Pancreas (tissue), 10 donors: ENCODE measurements at regions not wholly inside any gene's neighbourhood (a gene's known extent, or its start where the extent isn't known, plus 50 kb on each side); places are given as distances from the start of the nearest gene placed in this dataset.

ENCODE experiments used
- ATAC-seq, 4 donors: fragments of 200-7000 bp; cut with Tn5 transposase; one replicate each; pipeline versions ENCODE4 v1.8.0 to v1.9.1; 2020; ENCODE audit warnings: mild to moderate bottlenecking in 4 of 4, moderate library complexity in 4 of 4
- DNase-seq, 6 donors: peaks; one replicate each; pipeline ENCODE4 v3.0.0-alpha.2; 2020
- FAIRE-seq: peaks from 2 replicates; lab custom pipeline; 2012; peaks lifted over from hg19 to GRCh38; lab: Jason Lieb, UNC
- H3K27ac ChIP-seq, 4 donors: fragments of 200-600 bp; sonication (generic); 1 replicate in 3 of 4; 2 replicates in 1 of 4; pipeline versions ENCODE4 v1.5.0 to v1.8.0; 2020
- H3K27me3 ChIP-seq, 4 donors: fragments of 200-600 bp; one replicate each; pipeline ENCODE4 v1.8.0; 2021
- H3K36me3 ChIP-seq, 3 donors: fragments of 200-600 bp; sonication (generic) in 1 of 3; one replicate each; pipeline versions ENCODE4 v1.5.0 to v1.8.0; 2020 to 2021
- H3K4me1 ChIP-seq, 3 donors: fragments of 200-600 bp; one replicate each; pipeline ENCODE4 v1.8.0; 2021
- H3K4me3 ChIP-seq, 4 donors: fragments of 200-600 bp; sonication (generic) in 2 of 4; one replicate each; pipeline versions ENCODE4 v1.5.0 to v1.8.0; 2020 to 2021
- H3K9me3 ChIP-seq, 4 donors: fragments of 200-600 bp; one replicate each; pipeline ENCODE4 v1.8.0; 2021
- CTCF ChIP-seq, 4 donors: fragments of 200-600 bp; sonication (generic) in 3 of 4; IDR thresholded peaks; one replicate each; pipeline versions ENCODE4 v1.5.0 to v1.8.0; 2021; ENCODE audit warnings: antibody characterized with exemption in 4 of 4
- WGBS, 2 donors: extraction: QIAGEN DNeasy Blood & Tissue Kit; methylation state at CpG; one replicate each; pipeline ENCODE4 v1.1.7; 2013; 5-methylcytosine and 5-hydroxymethylcytosine counted together
- intact Hi-C, 3 donors: fragments of 100-400 bp; cut with DNase I; formaldehyde crosslinking; loops; one replicate each; pipeline versions ENCODE4 v1.11.1 to v1.14.2; 2022
- donor health status: healthy with polysubstance abuse.
- donor health status: DM: no; HTN: no; CAD: no; lungs with moderate emphysema.
- donor health status: DM: no; HTN: no; CAD: no.
- donor health status: control.
- donor health status: control.
- donor health status: Bipolar disorder and iron deficiency.
- donor health status: DM: yes; HTN: yes; CAD: no.
- donor health status: DM: no; HTN: no; CAD: no.
- donor health status: DM: no; HTN: no; CAD: no.
- donor health status: DM: yes; HTN: yes; CAD: no.

- no peak for FAIRE-seq
- no peak for TF ChIP-seq CTCF (IDR thresholded peaks at IDR 0.05)
- Histone ChIP-seq H3K27ac (no peak overlapping the region), H3K4me1 (no peaks in the 10 kb centered on the region), H3K4me3 (no peak overlapping the region), H3K27me3 (no peaks in the 10 kb centered on the region), H3K36me3 (no peaks in the 10 kb centered on the region), H3K9me3 (no peaks in the 10 kb centered on the region)
- no peak for ATAC-seq
- DNase-seq, result no peak
- 59 to 70% methylated on average over 4 of the region's 4 CpGs for WGBS, 2 donors
- intact Hi-C loops, result no loop called here
These were observed 113.0 kb upstream of the CDH4 start for GRCh38 chr20:61139031-61139430.

- 71 to 78% methylated on average over 4 of the region's 4 CpGs for WGBS, 2 donors
- Histone ChIP-seq H3K27ac (no peak overlapping the region), H3K27me3 (peaks cover 0 to 4% (median 0%) of the 10 kb centered on the region in 4 donors), H3K36me3 (no peaks in the 10 kb centered on the region), H3K4me1 (no peaks in the 10 kb centered on the region), H3K9me3 (no peaks in the 10 kb centered on the region), H3K4me3 (no peak overlapping the region)
- ATAC-seq (no peak), FAIRE-seq (no peak), DNase-seq (no peak)
- TF ChIP-seq CTCF (IDR thresholded peaks at IDR 0.05), result no peak
- intact Hi-C loops, result no loop called here
These were observed 111.5 kb upstream of the CDH4 start for GRCh38 chr20:61140576-61140975.

- intact Hi-C loops, result no loop called here
- no peak for TF ChIP-seq CTCF (IDR thresholded peaks at IDR 0.05)
- Histone ChIP-seq H3K36me3 (no peaks in the 10 kb centered on the region), H3K9me3 (no peaks in the 10 kb centered on the region), H3K4me3 (no peak overlapping the region), H3K27ac (no peak overlapping the region), H3K27me3 (peaks cover 0 to 4% (median 0%) of the 10 kb centered on the region in 4 donors), H3K4me1 (no peaks in the 10 kb centered on the region)
- ATAC-seq, result no peak
- 56 to 63% methylated on average over 4 of the region's 4 CpGs for WGBS, 2 donors
- no peak for FAIRE-seq
- DNase-seq, result no peak
These were observed 106.0 kb upstream of the CDH4 start for GRCh38 chr20:61146023-61146422.

- 61 to 67% methylated on average over 5 of the region's 5 CpGs for WGBS, 2 donors
- H3K4me3 ChIP-seq, result no peak overlapping the region
- TF ChIP-seq CTCF (IDR thresholded peaks at IDR 0.05), result no peak
- no peak for FAIRE-seq
- no peaks in the 10 kb centered on the region for H3K4me1 ChIP-seq
- no peaks in the 10 kb centered on the region for H3K36me3 ChIP-seq
- peaks cover 0 to 4% (median 0%) of the 10 kb centered on the region in 4 donors for H3K27me3 ChIP-seq
- H3K27ac ChIP-seq, result no peak overlapping the region
- intact Hi-C loops, result no loop called here
- no peak for DNase-seq
- ATAC-seq, result no peak
- H3K9me3 ChIP-seq, result no peaks in the 10 kb centered on the region
These were observed 102.4 kb upstream of the CDH4 start for GRCh38 chr20:61149636-61150035.

GRCh38 chr20:61157301-61157700 is 94.8 kb upstream of the CDH4 start:
- ATAC-seq (no peak), FAIRE-seq (no peak), DNase-seq (no peak)
- no peak overlapping the region for H3K4me3 ChIP-seq
- H3K27ac ChIP-seq, result no peak overlapping the region
- intact Hi-C loops, result no loop called here
- no peaks in the 10 kb centered on the region for H3K9me3 ChIP-seq
- WGBS, 2 donors, result 83 to 93% methylated on average over 8 of the region's 8 CpGs
- no peaks in the 10 kb centered on the region for H3K27me3 ChIP-seq
- H3K4me1 ChIP-seq, result no peaks in the 10 kb centered on the region
- no peak for TF ChIP-seq CTCF (IDR thresholded peaks at IDR 0.05)
- H3K36me3 ChIP-seq, result no peaks in the 10 kb centered on the region
